Fibroblast of pulmonary artery (primary cell): ENCODE measurements at regions not wholly inside any gene's neighbourhood (a gene's known extent, or its start where the extent isn't known, plus 50 kb on each side); places are given as distances from the start of the nearest gene placed in this dataset.

Experiments
- DNase-seq: peaks from one replicate; pipeline ENCODE4 v3.0.0-alpha.2; 2010; ENCODE audit warnings: low read depth
- H3K4me3 ChIP-seq: replicated peaks from 2 replicates; pipeline ENCODE4 v1.5.1; 2011; ENCODE audit warnings: low read depth, mild to moderate bottlenecking, control low read depth, low read length, moderate library complexity
- TF ChIP-seq, protein P1 (sequence below): IDR thresholded peaks from 2 replicates; pipeline ENCODE4 v1.5.1; 2011; ENCODE audit warnings: mild to moderate bottlenecking, control low read depth, low read length, inconsistent platforms; ENCODE audit errors: missing control alignments

DNA sequence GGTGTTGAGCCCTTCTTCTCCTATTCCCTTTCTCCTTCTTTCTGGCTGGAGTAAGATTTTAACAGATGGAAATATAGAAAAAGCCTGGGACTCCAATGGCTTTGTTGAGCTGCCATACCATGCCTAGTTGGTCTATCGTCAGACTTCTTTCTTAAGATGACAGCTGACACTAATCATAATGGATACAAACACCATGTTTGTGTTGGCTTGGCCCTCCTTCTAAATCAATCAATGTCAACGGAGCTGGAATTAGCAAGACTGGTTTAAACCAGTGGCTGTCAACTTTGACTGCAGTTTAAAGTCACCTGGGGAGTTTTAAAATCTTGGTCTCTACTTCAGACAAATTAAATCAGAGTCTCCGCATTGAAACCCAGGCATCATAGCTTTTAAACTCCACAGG lies 264.5 kb upstream of the PRR16 start:
- TF ChIP-seq, protein P1, sequence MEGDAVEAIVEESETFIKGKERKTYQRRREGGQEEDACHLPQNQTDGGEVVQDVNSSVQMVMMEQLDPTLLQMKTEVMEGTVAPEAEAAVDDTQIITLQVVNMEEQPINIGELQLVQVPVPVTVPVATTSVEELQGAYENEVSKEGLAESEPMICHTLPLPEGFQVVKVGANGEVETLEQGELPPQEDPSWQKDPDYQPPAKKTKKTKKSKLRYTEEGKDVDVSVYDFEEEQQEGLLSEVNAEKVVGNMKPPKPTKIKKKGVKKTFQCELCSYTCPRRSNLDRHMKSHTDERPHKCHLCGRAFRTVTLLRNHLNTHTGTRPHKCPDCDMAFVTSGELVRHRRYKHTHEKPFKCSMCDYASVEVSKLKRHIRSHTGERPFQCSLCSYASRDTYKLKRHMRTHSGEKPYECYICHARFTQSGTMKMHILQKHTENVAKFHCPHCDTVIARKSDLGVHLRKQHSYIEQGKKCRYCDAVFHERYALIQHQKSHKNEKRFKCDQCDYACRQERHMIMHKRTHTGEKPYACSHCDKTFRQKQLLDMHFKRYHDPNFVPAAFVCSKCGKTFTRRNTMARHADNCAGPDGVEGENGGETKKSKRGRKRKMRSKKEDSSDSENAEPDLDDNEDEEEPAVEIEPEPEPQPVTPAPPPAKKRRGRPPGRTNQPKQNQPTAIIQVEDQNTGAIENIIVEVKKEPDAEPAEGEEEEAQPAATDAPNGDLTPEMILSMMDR: no peak
- no peak overlapping the region for H3K4me3 ChIP-seq
- DNase-seq: no peak

GRCh38 chr5:120207129-120207528 lies 257.0 kb upstream of the PRR16 start:
- peak; percentile 22 for DNase-seq

DNA sequence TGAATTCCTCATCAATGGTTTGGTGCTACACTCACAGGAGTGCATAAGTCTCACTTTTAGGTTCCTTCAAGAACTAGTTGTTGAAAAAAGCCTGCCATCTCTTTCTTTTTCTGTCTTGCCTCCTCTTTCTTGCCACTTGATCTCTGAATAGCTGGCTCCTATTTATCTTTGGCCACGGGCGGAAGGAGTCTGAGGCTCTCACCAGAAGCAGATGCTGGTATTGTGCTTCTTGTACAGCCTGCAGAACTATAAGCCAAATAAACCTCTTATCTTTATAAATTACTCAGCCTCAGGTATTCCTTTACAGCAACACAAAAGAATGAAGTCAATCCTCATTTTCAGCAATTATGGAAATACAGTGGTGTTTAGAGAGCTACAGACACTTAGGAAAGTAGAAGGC lies 247.1 kb upstream of the PRR16 start:
- H3K4me3 ChIP-seq: no peak overlapping the region
- TF ChIP-seq, protein P1: no peak
- DNase-seq: no peak

More at GRCh38 chr5:120207129-120207528, 257.0 kb upstream of the PRR16 start:
- no peak overlapping the region for H3K4me3 ChIP-seq
- TF ChIP-seq, protein P1: no peak

DNA sequence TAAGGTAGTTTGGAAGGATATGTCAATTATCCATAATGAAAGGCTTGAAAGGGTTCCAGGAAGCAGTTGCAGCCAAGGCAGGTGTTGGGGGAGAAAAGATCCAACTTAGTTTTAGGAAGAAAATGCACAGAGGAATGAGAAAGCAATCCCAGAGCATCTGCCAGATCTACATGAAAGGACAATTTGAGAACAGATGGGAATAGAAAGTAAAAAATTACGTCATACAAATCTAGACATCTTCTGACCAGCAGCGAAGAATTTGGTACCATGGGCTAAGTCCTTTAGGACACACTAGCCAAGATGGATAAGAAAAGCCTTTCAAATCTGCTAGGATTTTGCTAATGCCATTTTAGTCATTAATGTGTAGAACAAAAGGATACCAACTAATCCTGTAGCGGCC lies 244.1 kb upstream of the PRR16 start:
- DNase-seq: no peak
- TF ChIP-seq, protein P1: no peak

DNA sequence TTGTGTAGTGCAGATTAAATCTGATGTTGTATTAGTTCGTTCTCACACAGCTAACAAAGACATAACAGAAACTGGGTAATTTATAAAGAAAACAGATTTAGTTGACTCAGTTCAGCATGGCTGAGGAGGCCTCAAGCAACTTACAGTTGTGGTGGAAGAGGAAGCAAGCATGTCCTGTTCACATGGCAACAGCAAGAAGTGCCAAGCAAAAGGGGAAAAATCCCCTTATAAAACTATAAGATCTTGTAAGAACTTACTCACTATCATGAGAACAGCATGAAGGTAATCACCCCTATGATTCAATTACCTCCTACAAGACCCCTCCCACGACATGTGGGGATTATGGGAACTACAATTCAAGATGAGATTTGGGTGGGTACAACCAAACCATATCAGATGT lies 238.6 kb upstream of the PRR16 start:
- no peak for DNase-seq
- no peak overlapping the region for H3K4me3 ChIP-seq
- TF ChIP-seq, protein P1: no peak

More for the DNA sequence above, 244.1 kb upstream of the PRR16 start:
- H3K4me3 ChIP-seq: no peak overlapping the region

- no peak for DNase-seq
- TF ChIP-seq, protein P1: no peak
- H3K4me3 ChIP-seq: no peak overlapping the region
Observed at GRCh38 chr5:120228262-120229031, 235.7 kb upstream of the PRR16 start.

GRCh38 chr5:120229036-120229435 lies 235.1 kb upstream of the PRR16 start:
- TF ChIP-seq, protein P1: no peak
- no peak for DNase-seq
- H3K4me3 ChIP-seq: no peak overlapping the region
